ENCODE measurements at regions not wholly inside any gene's neighbourhood (a gene's known extent, or its start where the extent isn't known, plus 50 kb on each side); places are given as distances from the start of the nearest gene placed in this dataset.
A peak's percentile ranks its signal among the peaks of the same experiment; 100 is the strongest.

GRCh38 chr4:124199185-124199584 is 513.3 kb downstream of the ANKRD50 start:
- no peak for DNase-seq (ENCODE audit: low read depth in 1 of 2, low spot score in 1 of 2)

DNA sequence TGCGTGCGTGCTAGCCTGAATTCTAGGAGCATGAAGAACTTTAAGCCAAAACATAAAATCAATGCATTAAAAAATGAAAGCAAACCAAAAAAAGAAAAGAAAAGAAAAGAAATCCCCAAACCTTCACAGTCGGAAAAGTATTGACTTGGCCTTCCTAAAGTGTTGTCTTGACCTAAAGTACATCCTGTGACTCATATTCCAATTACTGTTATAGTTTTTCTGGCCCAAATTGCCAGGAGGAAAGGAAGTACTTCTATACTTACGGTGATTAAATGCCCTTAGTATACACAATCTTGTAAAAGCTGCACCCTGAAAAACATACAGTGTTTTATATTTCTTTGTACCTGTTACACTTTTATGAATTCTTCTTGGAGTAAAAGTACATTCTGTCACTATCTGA is 512.8 kb downstream of the ANKRD50 start:
- no peak for DNase-seq (ENCODE audit: low read depth in 1 of 2, low spot score in 1 of 2)

DNA sequence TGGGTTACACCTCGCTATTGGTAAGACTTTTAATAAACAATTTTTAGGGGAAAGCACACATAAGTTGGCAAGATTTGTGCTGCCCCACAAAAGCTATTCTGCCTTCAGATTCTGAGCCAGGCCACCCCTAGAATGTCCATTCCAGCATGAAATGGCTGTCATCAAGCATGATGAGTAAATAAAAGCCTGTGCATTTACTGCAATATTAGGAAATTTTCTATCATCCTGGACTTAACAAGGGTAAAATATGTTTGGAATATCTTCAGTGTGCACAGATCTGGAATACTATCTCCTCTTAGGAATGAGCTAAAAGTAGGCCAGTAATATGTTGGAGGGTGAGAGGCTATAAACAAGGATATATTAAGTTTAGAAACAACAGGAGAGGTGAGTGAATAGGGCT is 510.9 kb downstream of the ANKRD50 start:
- no peak for DNase-seq (ENCODE audit: low read depth in 1 of 2, low spot score in 1 of 2)

DNA sequence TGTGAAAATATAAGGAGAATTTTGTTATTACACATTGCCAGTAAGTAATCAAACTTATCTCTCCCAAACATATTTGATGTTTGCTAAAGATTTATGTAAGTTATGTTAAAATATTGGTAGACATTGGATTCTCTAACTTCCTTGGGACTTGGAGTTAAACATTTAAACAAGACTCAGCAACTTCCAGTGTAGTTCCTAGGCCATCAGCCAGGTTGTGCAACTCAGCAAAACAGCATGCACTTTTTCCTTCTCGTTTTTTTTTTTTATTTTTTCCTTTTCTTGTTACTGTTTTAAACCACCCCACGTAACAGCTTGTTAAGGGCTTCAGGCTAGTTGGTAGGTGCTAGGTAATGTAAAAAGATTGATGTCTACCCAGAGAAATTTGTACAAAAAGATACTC is 510.4 kb downstream of the ANKRD50 start:
- no peak for DNase-seq (ENCODE audit: low read depth in 1 of 2, low spot score in 1 of 2)

GRCh38 chr4:124203613-124204238 is 508.8 kb downstream of the ANKRD50 start:
- DNase-seq (ENCODE audit: low read depth in 1 of 2, low spot score in 1 of 2) = no peak

DNA sequence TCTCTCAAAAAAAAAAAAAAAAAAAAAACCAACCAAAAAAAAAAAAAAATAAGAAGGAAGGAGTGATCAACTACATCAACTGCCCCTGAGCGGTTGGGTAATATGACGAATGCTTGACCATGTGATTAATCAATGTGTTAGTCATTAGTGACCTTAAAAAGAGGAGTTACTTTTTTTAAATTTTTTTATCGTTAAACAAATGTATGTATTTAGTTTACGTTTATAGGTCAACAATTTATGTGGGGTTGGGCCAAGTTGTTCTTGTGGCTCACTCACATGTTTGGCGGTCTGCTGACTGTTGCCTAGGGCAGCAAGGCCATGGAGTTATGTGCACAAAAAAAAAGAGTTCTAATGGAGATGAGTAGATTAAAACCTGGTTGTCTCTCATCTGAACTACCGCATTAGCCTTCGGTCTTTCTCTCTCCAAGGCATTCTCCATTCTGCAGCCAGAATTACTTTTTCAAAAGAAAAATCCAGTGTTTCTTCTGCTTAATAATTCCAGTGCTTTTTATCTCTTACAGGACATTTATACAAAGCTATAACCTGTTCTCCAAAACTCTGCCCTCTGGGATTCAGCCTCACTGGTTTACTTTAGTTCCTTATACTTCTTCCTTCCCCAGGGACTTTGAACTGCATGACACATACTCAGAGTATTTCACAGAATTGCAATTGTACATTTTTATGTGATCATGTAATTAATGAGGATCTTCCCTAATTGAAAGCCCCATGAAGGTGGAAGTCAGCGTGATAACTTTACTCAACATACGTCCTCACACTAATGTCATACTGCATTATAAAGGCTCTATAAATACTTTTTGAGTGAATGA is 505.5 kb downstream of the ANKRD50 start:
- DNase-seq (ENCODE audit: low read depth in 1 of 2, low spot score in 1 of 2) = no peak

- no peak for DNase-seq (ENCODE audit: low read depth in 1 of 2, low spot score in 1 of 2)
Observed at GRCh38 chr4:124209211-124209610, 503.3 kb downstream of the ANKRD50 start.

GRCh38 chr4:124209626-124210025 is 502.9 kb downstream of the ANKRD50 start:
- no peak for DNase-seq (ENCODE audit: low read depth in 1 of 2, low spot score in 1 of 2)

DNA sequence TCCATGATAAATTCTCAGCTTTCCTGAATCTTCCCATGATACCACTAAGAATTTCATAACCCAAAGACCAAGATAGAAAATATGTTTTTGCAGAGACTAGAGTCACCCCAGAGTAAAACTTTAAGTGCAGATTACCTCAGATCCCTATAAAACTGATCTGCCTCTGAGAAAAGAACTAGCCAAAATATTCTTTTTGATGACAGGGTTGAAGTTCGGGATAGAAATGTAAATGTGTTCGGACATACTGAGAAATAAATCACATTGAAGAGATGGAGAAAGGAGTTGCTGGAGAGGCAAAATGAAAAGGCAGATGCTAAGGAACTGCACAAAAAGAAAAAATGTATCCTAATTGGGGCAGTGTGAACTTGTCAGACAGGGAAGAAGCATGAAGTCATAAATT is 501.8 kb downstream of the ANKRD50 start:
- no peak for DNase-seq (ENCODE audit: low read depth in 1 of 2, low spot score in 1 of 2)

GRCh38 chr4:124212815-124213630 is 499.5 kb downstream of the ANKRD50 start:
- no peak for DNase-seq (ENCODE audit: low read depth in 1 of 2, low spot score in 1 of 2)

- DNase-seq (ENCODE audit: low read depth in 1 of 2, low spot score in 1 of 2) = no peak
Observed at GRCh38 chr4:124219389-124219788, 493.1 kb downstream of the ANKRD50 start.

GRCh38 chr4:124224256-124224655 is 488.3 kb downstream of the ANKRD50 start:
- DNase-seq (ENCODE audit: low read depth in 1 of 2, low spot score in 1 of 2) = no peak

DNA sequence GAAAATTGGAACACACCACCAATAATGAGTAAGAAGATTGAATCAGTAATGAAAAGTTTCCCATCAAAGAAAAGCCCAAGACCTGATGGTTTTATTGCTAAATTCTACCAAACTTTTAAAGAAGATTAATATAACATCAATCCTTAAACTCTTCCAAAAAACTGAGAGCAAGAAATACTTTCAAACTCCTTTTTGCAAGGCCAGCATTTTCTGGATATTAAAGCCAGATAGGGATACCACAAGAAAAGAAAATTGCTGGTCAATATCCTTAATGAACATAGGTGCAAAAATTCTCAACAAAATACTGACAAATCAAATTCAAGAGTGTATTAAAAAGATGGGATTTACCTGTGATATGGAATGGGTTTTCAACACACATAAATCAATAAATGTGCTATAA is 484.6 kb downstream of the ANKRD50 start:
- DNase-seq (ENCODE audit: low read depth in 1 of 2, low spot score in 1 of 2) = no peak

DNA sequence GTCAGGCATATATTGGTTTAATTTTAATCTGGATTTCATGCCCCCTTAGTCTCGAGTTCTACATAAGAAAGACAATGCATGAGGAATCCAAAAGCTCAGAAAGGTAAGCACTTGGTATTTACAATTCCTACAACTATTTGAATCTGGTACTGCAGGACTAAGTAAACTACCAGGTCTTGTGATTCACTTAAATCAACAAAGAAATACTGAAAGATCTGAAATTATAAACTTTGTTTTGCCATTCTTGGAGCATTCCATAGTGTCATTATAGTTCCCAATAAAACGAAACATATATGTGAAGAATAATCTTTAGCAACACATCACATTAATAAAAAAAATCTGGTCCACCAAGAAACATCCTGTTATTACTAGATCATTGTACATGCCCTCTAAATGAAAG is 482.3 kb downstream of the ANKRD50 start:
- no peak for DNase-seq (ENCODE audit: low read depth in 1 of 2, low spot score in 1 of 2)

GRCh38 chr4:124234771-124235170 is 477.8 kb downstream of the ANKRD50 start:
- DNase-seq (ENCODE audit: low read depth in 1 of 2, low spot score in 1 of 2) = no peak

GRCh38 chr4:124243671-124244366 is 468.7 kb downstream of the ANKRD50 start:
- no peak for DNase-seq (ENCODE audit: low read depth in 1 of 2, low spot score in 1 of 2)

GRCh38 chr4:124253080-124253479 is 459.5 kb downstream of the ANKRD50 start:
- no peak for DNase-seq (ENCODE audit: low read depth in 1 of 2, low spot score in 1 of 2)

- peak; percentile 0 to 33 for DNase-seq (ENCODE audit: low read depth in 1 of 2, low spot score in 1 of 2)
Observed at GRCh38 chr4:124262211-124263179, 450.0 kb downstream of the ANKRD50 start.

DNA sequence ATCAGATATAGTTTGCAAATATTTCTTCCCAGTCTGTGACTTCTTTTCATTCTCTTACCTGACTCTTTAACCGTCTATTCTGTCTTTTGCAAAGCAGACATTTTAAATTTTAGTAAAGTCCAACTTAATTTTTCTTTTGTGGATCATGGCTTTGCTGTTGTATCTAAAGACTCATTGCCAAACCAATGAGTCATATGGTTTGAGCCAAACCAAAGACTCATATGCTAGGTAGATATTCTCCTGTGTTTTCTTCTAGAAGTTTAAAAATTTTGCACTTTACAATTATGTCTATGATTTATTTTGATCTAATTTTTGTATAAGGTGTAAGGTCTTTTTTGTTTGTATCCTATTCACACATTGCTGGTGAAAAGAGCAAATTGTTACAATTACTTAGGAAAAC is 446.8 kb downstream of the ANKRD50 start:
- no peak for DNase-seq (ENCODE audit: low read depth in 1 of 2, low spot score in 1 of 2)

- no peak for DNase-seq (ENCODE audit: low read depth in 1 of 2, low spot score in 1 of 2)
Observed at GRCh38 chr4:124266721-124267120, 445.8 kb downstream of the ANKRD50 start.
